ENCODE measurements at regions not wholly inside any gene's neighbourhood (a gene's known extent, or its start where the extent isn't known, plus 50 kb on each side); places are given as distances from the start of the nearest gene placed in this dataset.
"Not testable (repeated sequence)": the region's sequence is repeated elsewhere in the genome, so short reads cannot be mapped to it uniquely, and the experiment has no call there.

- DNase-seq (ENCODE audit: low spot score), result no peak
Observed at GRCh38 chr16:86240716-86241363, 269.5 kb upstream of the FOXF1 start.

- no peak for DNase-seq (ENCODE audit: low spot score)
Observed at GRCh38 chr16:86241681-86242080, 268.6 kb upstream of the FOXF1 start.

GRCh38 chr16:86242244-86243122 is 267.8 kb upstream of the FOXF1 start:
- DNase-seq (ENCODE audit: low spot score), result no peak

- no peak for DNase-seq (ENCODE audit: low spot score)
Observed at GRCh38 chr16:86243123-86243473, 267.2 kb upstream of the FOXF1 start.

- no peak for DNase-seq (ENCODE audit: low spot score)
Observed at GRCh38 chr16:86243571-86244154, 266.7 kb upstream of the FOXF1 start.

- DNase-seq (ENCODE audit: low spot score), result no peak
Observed at GRCh38 chr16:86244158-86244557, 266.2 kb upstream of the FOXF1 start.

- no peak for DNase-seq (ENCODE audit: low spot score)
Observed at GRCh38 chr16:86244936-86245335, 265.4 kb upstream of the FOXF1 start.

- no peak for DNase-seq (ENCODE audit: low spot score)
Observed at GRCh38 chr16:86245351-86245750, 265.0 kb upstream of the FOXF1 start.

- no peak for DNase-seq (ENCODE audit: low spot score)
Observed at GRCh38 chr16:86245895-86246294, 264.4 kb upstream of the FOXF1 start.

GRCh38 chr16:86248310-86248905 is 261.9 kb upstream of the FOXF1 start:
- no peak for DNase-seq (ENCODE audit: low spot score)

- no peak for DNase-seq (ENCODE audit: low spot score)
Observed at GRCh38 chr16:86249631-86250030, 260.7 kb upstream of the FOXF1 start.

- DNase-seq (ENCODE audit: low spot score), result no peak
Observed at GRCh38 chr16:86251682-86252081, 258.6 kb upstream of the FOXF1 start.

- DNase-seq (ENCODE audit: low spot score), result no peak
Observed at GRCh38 chr16:86252596-86252995, 257.7 kb upstream of the FOXF1 start.

- DNase-seq (ENCODE audit: low spot score), result no peak
Observed at GRCh38 chr16:86255966-86256365, 254.4 kb upstream of the FOXF1 start.

- DNase-seq (ENCODE audit: low spot score), result no peak
Observed at GRCh38 chr16:86256995-86257394, 253.3 kb upstream of the FOXF1 start.

GRCh38 chr16:86257546-86257945 is 252.8 kb upstream of the FOXF1 start:
- no peak for DNase-seq (ENCODE audit: low spot score)

- DNase-seq (ENCODE audit: low spot score), result no peak
Observed at GRCh38 chr16:86258713-86259112, 251.6 kb upstream of the FOXF1 start.

- no peak for DNase-seq (ENCODE audit: low spot score)
Observed at GRCh38 chr16:86259499-86259898, 250.8 kb upstream of the FOXF1 start.

- DNase-seq (ENCODE audit: low spot score), result no peak
Observed at GRCh38 chr16:86261379-86261778, 248.9 kb upstream of the FOXF1 start.

- not testable (repeated sequence) for DNase-seq (ENCODE audit: low spot score)
Observed at GRCh38 chr16:86267657-86268056, 242.7 kb upstream of the FOXF1 start.

GRCh38 chr16:86270696-86271095 is 239.6 kb upstream of the FOXF1 start:
- DNase-seq (ENCODE audit: low spot score), result no peak

GRCh38 chr16:86272744-86273143 is 237.6 kb upstream of the FOXF1 start:
- peak; percentile 13 for DNase-seq (ENCODE audit: low spot score)

GRCh38 chr16:86277221-86277620 is 233.1 kb upstream of the FOXF1 start:
- DNase-seq (ENCODE audit: low spot score), result no peak

Data from LoVo (cell line).